ENCODE measurements at regions not wholly inside any gene's neighbourhood (a gene's known extent, or its start where the extent isn't known, plus 50 kb on each side); places are given as distances from the start of the nearest gene placed in this dataset.

DNA sequence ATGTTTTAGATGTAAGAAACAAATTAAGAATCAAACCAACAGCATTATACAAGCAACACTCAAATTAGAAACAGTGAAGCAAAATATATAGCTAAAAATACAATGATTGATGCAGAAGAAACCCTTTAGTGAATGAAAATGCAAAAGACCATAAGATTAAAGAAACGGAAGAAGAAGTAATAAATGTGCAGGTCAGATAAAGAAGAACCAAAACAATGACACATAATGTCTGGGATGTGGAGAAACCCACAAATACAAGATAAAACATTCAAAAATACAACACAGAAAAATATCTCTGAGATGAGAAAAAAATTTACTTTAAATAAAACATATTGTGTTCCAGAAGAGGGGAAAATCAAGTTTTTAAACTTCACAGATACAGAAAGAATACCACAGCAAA is 73.4 kb upstream of the AVPR1A start:
- no peak for DNase-seq (ENCODE audit: low spot score)
- no peaks in the 10 kb centered on the region for H3K9me3 ChIP-seq (ENCODE audit: low read depth, low read length, poor library complexity, severe bottlenecking)
- no peaks in the 10 kb centered on the region for H3K27me3 ChIP-seq (replicated peaks; ENCODE audit: insufficient read depth, low read depth, low read length, poor library complexity)
- ChIA-PET POLR2A (ENCODE audit: low non-redundant PET) (no interaction called here), CTCF (no interaction called here)
- H3K4me3 ChIP-seq (ENCODE audit: low read depth, low read length, poor library complexity, severe bottlenecking), result no peak overlapping the region
- TF ChIP-seq EZH2 (IDR thresholded peaks at IDR 0.05; ENCODE audit: borderline replicate concordance, low read depth, low read length, poor library complexity, severe bottlenecking) (no peak), CTCF (conservative IDR thresholded peaks at IDR 0.05; ENCODE audit: low read depth, low read length) (no peak)
- intact Hi-C loops (cut with micrococcal nuclease; ENCODE audit: unreplicated experiment), result no loop called here
- H3K27ac ChIP-seq (ENCODE audit: low read depth, low read length, poor library complexity, severe bottlenecking), result no peak overlapping the region
- H3K36me3 ChIP-seq (ENCODE audit: insufficient read depth, low read length, poor library complexity, severe bottlenecking), result no peaks in the 10 kb centered on the region
- BruUV-seq (replicated peaks), result no TSS peak
- H3K4me1 ChIP-seq (ENCODE audit: insufficient read depth, low read length, poor library complexity, severe bottlenecking), result no peaks in the 10 kb centered on the region

DNA sequence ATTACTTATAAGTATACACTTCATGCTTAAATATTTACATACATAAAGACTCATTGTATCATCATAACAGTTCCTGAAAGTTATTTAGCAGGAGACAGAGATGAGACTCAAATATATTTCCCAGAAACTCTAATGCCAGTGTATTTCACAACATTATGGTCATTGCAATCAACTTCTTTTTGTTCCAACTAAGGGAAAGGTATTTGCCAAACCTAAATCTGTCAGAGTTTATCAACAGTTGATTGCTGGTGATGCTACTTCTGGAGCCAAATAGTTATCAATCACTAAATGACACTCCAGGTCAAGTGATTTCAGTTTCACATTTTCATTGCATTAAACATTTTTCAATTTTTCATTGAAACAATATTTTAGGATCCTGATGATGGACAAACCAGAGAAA is 72.1 kb upstream of the AVPR1A start:
- Histone ChIP-seq H3K27ac (ENCODE audit: low read depth, low read length, poor library complexity, severe bottlenecking) (no peak overlapping the region), H3K4me3 (ENCODE audit: low read depth, low read length, poor library complexity, severe bottlenecking) (no peak overlapping the region), H3K36me3 (ENCODE audit: insufficient read depth, low read length, poor library complexity, severe bottlenecking) (no peaks in the 10 kb centered on the region), H3K4me1 (ENCODE audit: insufficient read depth, low read length, poor library complexity, severe bottlenecking) (no peaks in the 10 kb centered on the region), H3K27me3 (replicated peaks; ENCODE audit: insufficient read depth, low read depth, low read length, poor library complexity) (no peaks in the 10 kb centered on the region), H3K9me3 (ENCODE audit: low read depth, low read length, poor library complexity, severe bottlenecking) (no peaks in the 10 kb centered on the region)
- no TSS peak for BruUV-seq (replicated peaks)
- no peak for TF ChIP-seq CTCF (conservative IDR thresholded peaks at IDR 0.05; ENCODE audit: low read depth, low read length)
- TF ChIP-seq EZH2 (IDR thresholded peaks at IDR 0.05; ENCODE audit: borderline replicate concordance, low read depth, low read length, poor library complexity, severe bottlenecking), result no peak
- intact Hi-C loops (cut with micrococcal nuclease; ENCODE audit: unreplicated experiment), result no loop called here
- POLR2A ChIA-PET (ENCODE audit: low non-redundant PET), result no interaction called here
- CTCF ChIA-PET, result no interaction called here
- DNase-seq (ENCODE audit: low spot score), result no peak

DNA sequence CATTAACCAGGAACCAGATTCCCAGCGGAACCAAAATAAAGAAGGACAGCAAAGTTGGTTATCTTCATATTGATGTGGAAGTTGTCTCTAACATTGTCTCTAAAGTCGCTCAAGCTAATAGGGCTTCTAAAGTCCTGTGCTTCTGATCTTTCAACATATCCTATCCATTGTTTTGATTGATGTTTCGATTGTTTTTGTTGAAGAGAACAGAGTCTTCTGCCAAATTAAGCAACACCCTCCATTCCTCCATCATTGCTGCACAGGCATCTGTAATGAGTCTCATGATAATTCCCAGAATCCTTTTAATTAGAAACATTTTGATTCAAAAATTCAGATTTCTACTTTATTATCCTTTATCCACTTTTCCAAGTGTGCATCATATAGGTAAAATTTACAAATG is 71.6 kb upstream of the AVPR1A start:
- DNase-seq (ENCODE audit: low spot score), result no peak
- BruUV-seq (replicated peaks), result no TSS peak
- no peaks in the 10 kb centered on the region for H3K4me1 ChIP-seq (ENCODE audit: insufficient read depth, low read length, poor library complexity, severe bottlenecking)
- H3K27ac ChIP-seq (ENCODE audit: low read depth, low read length, poor library complexity, severe bottlenecking), result no peak overlapping the region
- ChIA-PET POLR2A (ENCODE audit: low non-redundant PET) (no interaction called here), CTCF (no interaction called here)
- H3K9me3 ChIP-seq (ENCODE audit: low read depth, low read length, poor library complexity, severe bottlenecking), result no peaks in the 10 kb centered on the region
- TF ChIP-seq EZH2 (IDR thresholded peaks at IDR 0.05; ENCODE audit: borderline replicate concordance, low read depth, low read length, poor library complexity, severe bottlenecking) (no peak), CTCF (conservative IDR thresholded peaks at IDR 0.05; ENCODE audit: low read depth, low read length) (no peak)
- intact Hi-C loops (cut with micrococcal nuclease; ENCODE audit: unreplicated experiment), result no loop called here
- H3K4me3 ChIP-seq (ENCODE audit: low read depth, low read length, poor library complexity, severe bottlenecking), result no peak overlapping the region
- no peaks in the 10 kb centered on the region for H3K27me3 ChIP-seq (replicated peaks; ENCODE audit: insufficient read depth, low read depth, low read length, poor library complexity)
- no peaks in the 10 kb centered on the region for H3K36me3 ChIP-seq (ENCODE audit: insufficient read depth, low read length, poor library complexity, severe bottlenecking)

Data from A673 (cell line).